ENCODE measurements at regions not wholly inside any gene's neighbourhood (a gene's known extent, or its start where the extent isn't known, plus 50 kb on each side); places are given as distances from the start of the nearest gene placed in this dataset.

DNA sequence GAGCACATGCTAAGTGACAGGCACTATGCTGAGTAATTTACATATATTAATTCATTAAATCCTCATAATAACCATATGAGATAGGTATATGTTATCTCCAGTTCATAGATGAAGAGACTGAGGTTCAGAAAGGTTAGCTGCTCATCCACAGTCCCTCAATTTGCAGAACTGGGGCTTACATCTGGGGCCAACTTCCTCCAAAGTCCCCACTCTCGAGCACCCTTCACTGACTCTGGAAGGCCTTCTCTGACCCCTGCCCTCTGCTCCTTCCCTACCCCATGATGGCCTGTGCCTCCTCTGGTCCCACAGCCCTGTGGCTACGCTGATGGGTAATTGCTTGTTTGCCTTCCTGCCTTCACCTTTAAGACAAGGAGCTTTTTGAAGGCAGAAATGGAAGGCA is 71.6 kb downstream of the C5orf15 start:
- TF ChIP-seq, protein P1, sequence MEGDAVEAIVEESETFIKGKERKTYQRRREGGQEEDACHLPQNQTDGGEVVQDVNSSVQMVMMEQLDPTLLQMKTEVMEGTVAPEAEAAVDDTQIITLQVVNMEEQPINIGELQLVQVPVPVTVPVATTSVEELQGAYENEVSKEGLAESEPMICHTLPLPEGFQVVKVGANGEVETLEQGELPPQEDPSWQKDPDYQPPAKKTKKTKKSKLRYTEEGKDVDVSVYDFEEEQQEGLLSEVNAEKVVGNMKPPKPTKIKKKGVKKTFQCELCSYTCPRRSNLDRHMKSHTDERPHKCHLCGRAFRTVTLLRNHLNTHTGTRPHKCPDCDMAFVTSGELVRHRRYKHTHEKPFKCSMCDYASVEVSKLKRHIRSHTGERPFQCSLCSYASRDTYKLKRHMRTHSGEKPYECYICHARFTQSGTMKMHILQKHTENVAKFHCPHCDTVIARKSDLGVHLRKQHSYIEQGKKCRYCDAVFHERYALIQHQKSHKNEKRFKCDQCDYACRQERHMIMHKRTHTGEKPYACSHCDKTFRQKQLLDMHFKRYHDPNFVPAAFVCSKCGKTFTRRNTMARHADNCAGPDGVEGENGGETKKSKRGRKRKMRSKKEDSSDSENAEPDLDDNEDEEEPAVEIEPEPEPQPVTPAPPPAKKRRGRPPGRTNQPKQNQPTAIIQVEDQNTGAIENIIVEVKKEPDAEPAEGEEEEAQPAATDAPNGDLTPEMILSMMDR (IDR thresholded peaks at IDR 0.05): no peak
- no peak for TF ChIP-seq POLR2A (IDR thresholded peaks at IDR 0.05)

Measured in adrenal gland (tissue), 5 donors.